ENCODE measurements at regions not wholly inside any gene's neighbourhood (a gene's known extent, or its start where the extent isn't known, plus 50 kb on each side); places are given as distances from the start of the nearest gene placed in this dataset.
"Not testable (repeated sequence)": the region's sequence is repeated elsewhere in the genome, so short reads cannot be mapped to it uniquely, and the experiment has no call there.

- TF ChIP-seq POLR2A (IDR thresholded peaks at IDR 0.05; ENCODE audit: low read length); GATA1 (IDR thresholded peaks at IDR 0.05; ENCODE audit: low read depth, low read length): not testable (repeated sequence)
These were observed 341.0 kb downstream of the ADGRD1 start for GRCh38 chr12:131294716-131295115.
